Neutrophil (primary cell): ENCODE measurements at regions not wholly inside any gene's neighbourhood (a gene's known extent, or its start where the extent isn't known, plus 50 kb on each side); places are given as distances from the start of the nearest gene placed in this dataset.

Experiments
- H3K27ac ChIP-seq: fragments of 200-600 bp; sonication (generic); 2 replicates; pipeline ENCODE4 v1.5.1; 2016; ENCODE audit warnings: mild to moderate bottlenecking, moderate library complexity
- H3K27me3 ChIP-seq: fragments of 200-600 bp; sonication (generic); 2 replicates; pipeline ENCODE4 v1.6.0; 2016; ENCODE audit warnings: mild to moderate bottlenecking
- H3K36me3 ChIP-seq: fragments of 200-600 bp; sonication (generic); 2 replicates; pipeline ENCODE4 v1.5.1; 2017
- H3K4me1 ChIP-seq, 2 experiments: fragments of 200-600 bp in 1 of 2; sonication (generic) in 1 of 2; 1 replicate in 1 of 2; 2 replicates in 1 of 2; pipeline versions ENCODE4 v1.5.1 to v1.6.1; 2013 to 2016; ENCODE audit warnings: low read depth in 1 of 2, low read length in 1 of 2, mild to moderate bottlenecking in 1 of 2, moderate library complexity in 1 of 2; ENCODE audit not compliant: control insufficient read depth in 1 of 2, insufficient read depth in 1 of 2
- H3K4me3 ChIP-seq, 2 experiments: fragments of 200-600 bp in 1 of 2; sonication (generic) in 1 of 2; 1 replicate in 1 of 2; 2 replicates in 1 of 2; pipeline ENCODE4 v1.5.1; 2013 to 2016; ENCODE audit warnings: low read depth in 1 of 2, low read length in 1 of 2, mild to moderate bottlenecking in 1 of 2, moderate library complexity in 1 of 2
- H3K9me3 ChIP-seq: fragments of 200-600 bp; sonication (generic); 2 replicates; pipeline ENCODE4 v1.5.1; 2016
- CTCF ChIP-seq: fragments of 200-600 bp; sonication (generic); IDR thresholded peaks from 2 replicates; pipeline ENCODE4 v1.5.1; 2016; ENCODE audit warnings: antibody characterized with exemption

GRCh38 chr14:76957224-76957891 is 71.2 kb downstream of the IRF2BPL start:
- TF ChIP-seq CTCF: no peak
- no peaks in the 10 kb centered on the region for H3K9me3 ChIP-seq
- no peaks in the 10 kb centered on the region for H3K27me3 ChIP-seq
- H3K4me3 ChIP-seq: peak overlapping the region; percentile 59 to 72
- peak overlapping the region; percentile 97 for H3K27ac ChIP-seq
- H3K36me3 ChIP-seq: no peaks in the 10 kb centered on the region
- H3K4me1 ChIP-seq: peaks cover 54 to 55% of the 10 kb centered on the region in 2 experiments

- peak; percentile 69 for TF ChIP-seq CTCF
- H3K36me3 ChIP-seq: no peaks in the 10 kb centered on the region
- H3K27me3 ChIP-seq: no peaks in the 10 kb centered on the region
- peak overlapping the region; percentile 59 to 72 for H3K4me3 ChIP-seq
- no peaks in the 10 kb centered on the region for H3K9me3 ChIP-seq
- peaks cover 48 to 50% of the 10 kb centered on the region in 2 experiments for H3K4me1 ChIP-seq
- H3K27ac ChIP-seq: peak overlapping the region; percentile 97
These were observed 72.0 kb downstream of the IRF2BPL start for GRCh38 chr14:76956316-76957090.

- Histone ChIP-seq H3K4me3 (peak overlapping the region; percentile 59 to 72), H3K9me3 (no peaks in the 10 kb centered on the region), H3K4me1 (peaks cover 50 to 51% of the 10 kb centered on the region in 2 experiments), H3K27me3 (no peaks in the 10 kb centered on the region), H3K36me3 (no peaks in the 10 kb centered on the region), H3K27ac (peak overlapping the region; percentile 97)
- no peak for TF ChIP-seq CTCF
These were observed 72.8 kb downstream of the IRF2BPL start for GRCh38 chr14:76955575-76956315.

GRCh38 chr14:76954394-76955190 is 73.9 kb downstream of the IRF2BPL start:
- Histone ChIP-seq H3K27ac (peak overlapping the region; percentile 97), H3K36me3 (no peaks in the 10 kb centered on the region), H3K4me1 (peaks cover 56 to 58% of the 10 kb centered on the region in 2 experiments), H3K4me3 (no peak overlapping the region), H3K27me3 (no peaks in the 10 kb centered on the region), H3K9me3 (no peaks in the 10 kb centered on the region)
- no peak for TF ChIP-seq CTCF

GRCh38 chr14:76953311-76953945 is 75.1 kb downstream of the IRF2BPL start:
- Histone ChIP-seq H3K27ac (peak overlapping the region; percentile 88), H3K27me3 (no peaks in the 10 kb centered on the region), H3K9me3 (no peaks in the 10 kb centered on the region), H3K36me3 (no peaks in the 10 kb centered on the region), H3K4me1 (peaks cover 56 to 58% of the 10 kb centered on the region in 2 experiments), H3K4me3 (peak overlapping the region; percentile 50 to 52)
- peak; percentile 32 for TF ChIP-seq CTCF
